ENCODE measurements at regions not wholly inside any gene's neighbourhood (a gene's known extent, or its start where the extent isn't known, plus 50 kb on each side); places are given as distances from the start of the nearest gene placed in this dataset.

DNA sequence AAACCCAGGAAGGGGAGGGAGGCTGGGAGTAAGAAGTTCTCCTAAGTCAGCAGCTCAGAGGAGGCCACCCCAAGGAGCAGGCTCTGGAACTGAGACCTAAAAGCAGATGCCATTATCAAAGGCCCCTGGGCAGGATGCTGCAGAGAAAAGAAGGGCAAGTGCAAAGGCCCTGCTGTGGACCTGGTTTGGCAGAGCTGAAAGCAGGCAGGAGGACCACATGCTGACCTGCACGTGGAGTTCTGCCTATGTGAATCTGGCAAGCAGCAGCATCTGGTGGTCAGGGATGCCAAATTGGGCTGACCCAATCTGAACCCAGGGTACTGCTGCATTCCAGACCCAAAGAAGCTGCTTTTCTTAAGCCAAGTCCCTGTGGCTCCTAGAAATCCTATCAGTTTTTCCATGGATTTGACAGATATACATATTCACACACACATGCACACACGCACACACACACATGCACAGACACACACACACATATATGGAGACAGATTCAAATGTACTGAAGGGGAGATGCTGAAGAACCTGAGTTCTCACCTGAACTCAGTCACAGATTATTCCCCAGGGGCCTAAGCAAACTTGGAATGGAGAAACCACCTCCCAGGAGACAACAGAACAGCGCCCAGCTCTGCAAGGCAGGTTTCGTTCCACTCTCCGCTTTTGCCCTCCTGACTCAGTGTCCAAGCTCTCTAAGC, 119.9 kb downstream of the FOXA2 start:
- Histone ChIP-seq H3K27ac (no peak overlapping the region), H3K9me3 (no peaks in the 10 kb centered on the region), H3K4me3 (no peak overlapping the region), H3K36me3 (no peaks in the 10 kb centered on the region), H3K27me3 (no peaks in the 10 kb centered on the region), H3K4me1 (peaks cover 9 to 46% (median 22%) of the 10 kb centered on the region in 4 donors)
- DNase-seq, result no peak
- TF ChIP-seq POLR2AphosphoS5 (IDR thresholded peaks at IDR 0.05), result no peak
- no peak for TF ChIP-seq EP300 (IDR thresholded peaks at IDR 0.05)
- no peak for TF ChIP-seq POLR2A (IDR thresholded peaks at IDR 0.05)
- 81 to 89% (median 86%) methylated on average over 5 of the region's 5 CpGs for WGBS, 5 donors
- intact Hi-C loops (cut with DNase I; ENCODE audit: low total_unique reads), result no loop called here

DNA sequence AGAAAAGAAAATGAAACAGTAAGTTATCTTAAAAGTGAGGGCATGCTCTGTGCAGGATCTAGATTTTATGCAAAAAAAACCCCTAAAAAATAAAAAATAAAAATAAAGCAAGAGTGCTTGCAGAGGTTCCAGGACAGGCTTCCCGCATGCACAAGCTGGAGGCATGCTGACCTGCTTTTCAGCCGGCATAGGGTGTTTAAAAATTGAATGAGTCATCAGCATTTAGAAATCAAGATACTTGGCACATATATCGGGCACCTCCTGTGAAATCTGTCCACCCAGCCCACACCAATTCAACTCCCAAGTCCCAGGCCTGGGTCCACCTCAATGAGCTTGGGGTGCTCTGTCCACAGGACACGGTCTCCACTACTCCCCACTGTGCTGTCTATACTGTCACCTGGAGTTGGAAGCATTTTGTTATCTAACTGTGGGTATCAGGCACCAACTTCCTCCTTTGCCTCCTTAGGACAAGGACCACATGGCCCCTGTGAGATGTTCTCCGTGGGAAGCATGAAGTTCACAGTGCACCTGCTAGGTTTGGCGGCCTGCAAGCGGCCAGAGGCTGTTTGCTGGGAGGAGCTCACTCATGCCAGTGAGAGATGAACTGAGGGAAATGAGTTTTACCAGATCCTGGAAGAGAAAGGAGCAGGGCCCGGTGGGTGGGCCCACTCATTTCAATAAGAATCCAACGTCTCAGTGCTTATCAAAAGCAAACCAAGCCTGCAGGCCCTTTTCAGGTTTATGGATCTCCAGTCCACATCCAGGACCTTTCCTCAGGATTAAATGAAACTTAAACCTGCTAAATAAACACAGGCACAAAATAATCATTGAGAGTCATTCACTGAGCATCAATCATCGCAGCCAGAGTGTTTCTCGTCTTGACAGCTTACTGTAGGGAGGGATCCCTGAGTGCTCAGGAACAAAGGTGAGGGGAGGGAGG, 121.1 kb downstream of the FOXA2 start:
- no peak for TF ChIP-seq EP300 (IDR thresholded peaks at IDR 0.05)
- no peak for TF ChIP-seq POLR2AphosphoS5 (IDR thresholded peaks at IDR 0.05)
- no peak for TF ChIP-seq POLR2A (IDR thresholded peaks at IDR 0.05)
- TF ChIP-seq, protein P1, sequence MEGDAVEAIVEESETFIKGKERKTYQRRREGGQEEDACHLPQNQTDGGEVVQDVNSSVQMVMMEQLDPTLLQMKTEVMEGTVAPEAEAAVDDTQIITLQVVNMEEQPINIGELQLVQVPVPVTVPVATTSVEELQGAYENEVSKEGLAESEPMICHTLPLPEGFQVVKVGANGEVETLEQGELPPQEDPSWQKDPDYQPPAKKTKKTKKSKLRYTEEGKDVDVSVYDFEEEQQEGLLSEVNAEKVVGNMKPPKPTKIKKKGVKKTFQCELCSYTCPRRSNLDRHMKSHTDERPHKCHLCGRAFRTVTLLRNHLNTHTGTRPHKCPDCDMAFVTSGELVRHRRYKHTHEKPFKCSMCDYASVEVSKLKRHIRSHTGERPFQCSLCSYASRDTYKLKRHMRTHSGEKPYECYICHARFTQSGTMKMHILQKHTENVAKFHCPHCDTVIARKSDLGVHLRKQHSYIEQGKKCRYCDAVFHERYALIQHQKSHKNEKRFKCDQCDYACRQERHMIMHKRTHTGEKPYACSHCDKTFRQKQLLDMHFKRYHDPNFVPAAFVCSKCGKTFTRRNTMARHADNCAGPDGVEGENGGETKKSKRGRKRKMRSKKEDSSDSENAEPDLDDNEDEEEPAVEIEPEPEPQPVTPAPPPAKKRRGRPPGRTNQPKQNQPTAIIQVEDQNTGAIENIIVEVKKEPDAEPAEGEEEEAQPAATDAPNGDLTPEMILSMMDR (IDR thresholded peaks at IDR 0.05), result no peak
- Histone ChIP-seq H3K27me3 (no peaks in the 10 kb centered on the region), H3K4me3 (no peak overlapping the region), H3K36me3 (no peaks in the 10 kb centered on the region), H3K4me1 (peaks cover 9 to 46% (median 22%) of the 10 kb centered on the region in 4 donors), H3K9me3 (no peaks in the 10 kb centered on the region), H3K27ac (peak overlapping the region in 3 of 5 donors; percentile 28 to 36 (median 34))
- DNase-seq, result peak in 1 of 2 donors; percentile 65
- WGBS, 5 donors, result 35 to 52% (median 40%) methylated on average over 11 of the region's 11 CpGs
- intact Hi-C loops (cut with DNase I; ENCODE audit: low total_unique reads), result no loop called here

- TF ChIP-seq POLR2A (IDR thresholded peaks at IDR 0.05) (no peak), EP300 (IDR thresholded peaks at IDR 0.05) (no peak), POLR2AphosphoS5 (IDR thresholded peaks at IDR 0.05) (no peak)
- TF ChIP-seq, protein P1 (IDR thresholded peaks at IDR 0.05), result no peak
- Histone ChIP-seq H3K27me3 (no peaks in the 10 kb centered on the region), H3K36me3 (no peaks in the 10 kb centered on the region), H3K9me3 (no peaks in the 10 kb centered on the region), H3K4me3 (no peak overlapping the region), H3K4me1 (peaks cover 9 to 37% (median 20%) of the 10 kb centered on the region in 4 donors), H3K27ac (no peak overlapping the region)
- no peak for DNase-seq
- WGBS, 5 donors, result 77 to 89% (median 84%) methylated on average over 2 of the region's 2 CpGs
- intact Hi-C loops (cut with DNase I; ENCODE audit: low total_unique reads), result no loop called here
Observed at GRCh38 chr20:22460803-22461202, 123.6 kb downstream of the FOXA2 start.

- H3K4me3 ChIP-seq, result no peak overlapping the region
- H3K4me1 ChIP-seq, result peaks cover 11 to 31% (median 18%) of the 10 kb centered on the region in 4 donors
- WGBS, 5 donors, result 85 to 93% (median 88%) methylated on average over 1 of the region's 1 CpG
- no peaks in the 10 kb centered on the region for H3K36me3 ChIP-seq
- TF ChIP-seq, protein P1 (IDR thresholded peaks at IDR 0.05), result no peak
- TF ChIP-seq POLR2A (IDR thresholded peaks at IDR 0.05) (no peak), EP300 (IDR thresholded peaks at IDR 0.05) (no peak), POLR2AphosphoS5 (IDR thresholded peaks at IDR 0.05) (no peak)
- H3K27me3 ChIP-seq, result no peaks in the 10 kb centered on the region
- no peak for DNase-seq
- no peak overlapping the region for H3K27ac ChIP-seq
- H3K9me3 ChIP-seq, result no peaks in the 10 kb centered on the region
- intact Hi-C loops (cut with DNase I; ENCODE audit: low total_unique reads), result no loop called here
Observed at GRCh38 chr20:22460231-22460630, 124.1 kb downstream of the FOXA2 start.

Data from stomach (tissue), 8 donors.